Esophagus muscularis mucosa (tissue), 4 donors: ENCODE measurements at regions not wholly inside any gene's neighbourhood (a gene's known extent, or its start where the extent isn't known, plus 50 kb on each side); places are given as distances from the start of the nearest gene placed in this dataset.

Experiments used
- DNase-seq: peaks from one replicate; pipeline ENCODE4 v3.0.0-alpha.2; 2017; ENCODE audit errors: extremely low spot score
- H3K27ac ChIP-seq, 4 donors: fragments of 200-600 bp; sonication (generic); replicated peaks in 1 of 4; 1 replicate in 3 of 4; 2 replicates in 1 of 4; pipeline ENCODE4 v1.5.1; 2016 to 2019; ENCODE audit warnings: mild to moderate bottlenecking in 1 of 4
- H3K27me3 ChIP-seq, 4 donors: fragments of 200-600 bp; sonication (generic); one replicate each; pipeline versions ENCODE4 v1.5.1 to v1.6.0; 2016 to 2019
- H3K36me3 ChIP-seq, 4 donors: fragments of 200-600 bp; sonication (generic); one replicate each; pipeline ENCODE4 v1.5.1; 2016 to 2019
- H3K4me1 ChIP-seq, 4 donors: fragments of 200-600 bp; sonication (generic); one replicate each; pipeline ENCODE4 v1.5.1; 2016 to 2019
- H3K4me3 ChIP-seq, 4 donors: fragments of 200-600 bp; sonication (generic); 1 replicate in 2 of 4; 2 replicates in 2 of 4; pipeline ENCODE4 v1.5.1; 2016 to 2019; ENCODE audit warnings: mild to moderate bottlenecking in 4 of 4, moderate library complexity in 1 of 4
- H3K9me3 ChIP-seq, 4 donors: fragments of 200-600 bp; sonication (generic); 1 replicate in 3 of 4; 2 replicates in 1 of 4; pipeline ENCODE4 v1.5.1; 2016 to 2019
- EP300 ChIP-seq: sonication (generic); formaldehyde crosslinking; IDR thresholded peaks from one replicate; pipeline ENCODE4 v1.6.1; 2017; ENCODE audit warnings: antibody characterized with exemption
- POLR2A ChIP-seq: fragments of 450-650 bp; IDR thresholded peaks from one replicate; pipeline ENCODE4 v1.6.1; 2017; ENCODE audit warnings: antibody characterized with exemption, moderate library complexity, mild to moderate bottlenecking, low read depth
- POLR2AphosphoS5 ChIP-seq, 2 donors: sonication (generic); formaldehyde crosslinking; IDR thresholded peaks; one replicate each; pipeline ENCODE4 v1.6.1; 2017; ENCODE audit warnings: antibody characterized with exemption in 2 of 2
- WGBS: methylation state at CpG from one replicate; pipeline ENCODE4 v1.1.5; 2018; 5-methylcytosine and 5-hydroxymethylcytosine counted together
- intact Hi-C: fragments of 100-400 bp; cut with DNase I; formaldehyde crosslinking; loops from one replicate; pipeline ENCODE4 v1.15.1; 2023
- TF ChIP-seq, protein P1 (sequence below), 3 experiments: fragments of 200-600 bp in 2 of 3; fragments of 450-650 bp in 1 of 3; sonication (generic) in 2 of 3; IDR thresholded peaks; one replicate each; pipeline ENCODE4 v1.5.1; 2017 to 2019; ENCODE audit warnings: antibody characterized with exemption in 3 of 3, mild to moderate bottlenecking in 2 of 3, moderate library complexity in 1 of 3

DNA sequence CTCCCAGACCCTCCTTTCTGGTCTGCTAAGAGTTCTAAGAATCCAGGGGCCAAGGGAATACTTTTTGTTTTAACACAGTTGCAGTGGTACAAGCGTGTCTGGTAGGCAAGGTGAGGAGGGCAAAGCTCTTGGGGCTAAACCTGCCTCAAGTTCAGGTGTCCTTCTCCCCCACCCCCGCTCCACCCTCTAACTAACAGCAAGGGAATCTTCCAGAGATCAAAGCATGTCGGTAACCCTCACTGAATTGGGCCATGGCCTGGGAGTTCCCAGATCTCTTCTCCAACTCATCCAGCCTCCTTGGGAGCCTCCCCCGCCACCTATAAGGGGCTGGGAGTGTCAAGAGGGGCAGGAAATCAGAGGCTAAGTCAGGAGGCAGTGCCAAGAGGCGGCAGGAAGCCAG, 55.7 kb upstream of the TAC4 start:
- Histone ChIP-seq H3K4me1 (peaks cover 0 to 8% (median 5%) of the 10 kb centered on the region in 4 donors), H3K4me3 (no peak overlapping the region), H3K27ac (no peak overlapping the region), H3K36me3 (no peaks in the 10 kb centered on the region), H3K9me3 (no peaks in the 10 kb centered on the region), H3K27me3 (peaks cover 0 to 87% (median 27%) of the 10 kb centered on the region in 4 donors)
- 54% methylated on average over 3 of the region's 5 CpGs for WGBS
- intact Hi-C loops: no loop called here
- no peak for DNase-seq
- TF ChIP-seq, protein P1, sequence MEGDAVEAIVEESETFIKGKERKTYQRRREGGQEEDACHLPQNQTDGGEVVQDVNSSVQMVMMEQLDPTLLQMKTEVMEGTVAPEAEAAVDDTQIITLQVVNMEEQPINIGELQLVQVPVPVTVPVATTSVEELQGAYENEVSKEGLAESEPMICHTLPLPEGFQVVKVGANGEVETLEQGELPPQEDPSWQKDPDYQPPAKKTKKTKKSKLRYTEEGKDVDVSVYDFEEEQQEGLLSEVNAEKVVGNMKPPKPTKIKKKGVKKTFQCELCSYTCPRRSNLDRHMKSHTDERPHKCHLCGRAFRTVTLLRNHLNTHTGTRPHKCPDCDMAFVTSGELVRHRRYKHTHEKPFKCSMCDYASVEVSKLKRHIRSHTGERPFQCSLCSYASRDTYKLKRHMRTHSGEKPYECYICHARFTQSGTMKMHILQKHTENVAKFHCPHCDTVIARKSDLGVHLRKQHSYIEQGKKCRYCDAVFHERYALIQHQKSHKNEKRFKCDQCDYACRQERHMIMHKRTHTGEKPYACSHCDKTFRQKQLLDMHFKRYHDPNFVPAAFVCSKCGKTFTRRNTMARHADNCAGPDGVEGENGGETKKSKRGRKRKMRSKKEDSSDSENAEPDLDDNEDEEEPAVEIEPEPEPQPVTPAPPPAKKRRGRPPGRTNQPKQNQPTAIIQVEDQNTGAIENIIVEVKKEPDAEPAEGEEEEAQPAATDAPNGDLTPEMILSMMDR (IDR thresholded peaks at IDR 0.05): no peak
- TF ChIP-seq EP300 (no peak), POLR2A (no peak), POLR2AphosphoS5 (IDR thresholded peaks at IDR 0.05) (no peak)

GRCh38 chr17:49904893-49905292, 57.0 kb upstream of the TAC4 start:
- 82% methylated on average over 9 of the region's 9 CpGs for WGBS
- H3K27me3 ChIP-seq: peaks cover under 1 to 97% (median 30%) of the 10 kb centered on the region in 4 donors
- DNase-seq: no peak
- intact Hi-C loops: no loop called here
- no peaks in the 10 kb centered on the region for H3K9me3 ChIP-seq
- no peaks in the 10 kb centered on the region for H3K36me3 ChIP-seq
- no peak overlapping the region for H3K27ac ChIP-seq
- H3K4me3 ChIP-seq: no peak overlapping the region
- peaks cover 0 to 9% (median 5%) of the 10 kb centered on the region in 4 donors for H3K4me1 ChIP-seq
- TF ChIP-seq, protein P1 (IDR thresholded peaks at IDR 0.05): no peak

- 69% methylated on average over 8 of the region's 10 CpGs for WGBS
- no peak for TF ChIP-seq POLR2A
- TF ChIP-seq POLR2AphosphoS5 (IDR thresholded peaks at IDR 0.05): no peak
- TF ChIP-seq EP300: no peak
- TF ChIP-seq, protein P1 (IDR thresholded peaks at IDR 0.05): no peak
- H3K9me3 ChIP-seq: no peaks in the 10 kb centered on the region
- no peaks in the 10 kb centered on the region for H3K36me3 ChIP-seq
- no peak overlapping the region for H3K4me3 ChIP-seq
- H3K27ac ChIP-seq: no peak overlapping the region
- H3K4me1 ChIP-seq: peaks cover 5 to 16% (median 12%) of the 10 kb centered on the region in 4 donors
- peaks cover 7 to 98% (median 43%) of the 10 kb centered on the region in 4 donors for H3K27me3 ChIP-seq
- intact Hi-C loops: no loop called here
- DNase-seq: no peak
Measured at GRCh38 chr17:49906531-49907136, 58.8 kb upstream of the TAC4 start.

DNA sequence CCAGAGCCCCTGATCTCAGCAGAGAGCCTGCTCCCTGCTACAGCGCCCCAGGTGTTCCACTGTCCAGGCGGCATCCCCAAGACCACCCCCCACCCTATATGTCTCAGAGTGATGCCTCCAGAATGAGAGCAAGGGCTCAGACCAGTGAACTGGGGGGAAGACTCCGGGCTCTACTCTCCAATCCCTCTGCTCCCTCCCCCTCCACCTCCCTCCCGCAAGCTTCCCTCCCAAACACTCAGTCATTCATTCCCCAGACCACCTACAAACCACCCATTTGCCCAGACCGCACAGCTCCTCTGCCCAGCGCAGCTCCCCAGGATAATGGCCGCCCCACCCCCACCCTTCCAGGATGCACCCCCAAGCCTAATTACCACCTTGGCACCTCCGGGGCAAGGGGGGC, 59.4 kb upstream of the TAC4 start:
- H3K9me3 ChIP-seq: no peaks in the 10 kb centered on the region
- H3K4me1 ChIP-seq: peaks cover 5 to 10% (median 8%) of the 10 kb centered on the region in 4 donors
- H3K27ac ChIP-seq: no peak overlapping the region
- 69% methylated on average over 8 of the region's 8 CpGs for WGBS
- DNase-seq: no peak
- peaks cover 7 to 98% (median 42%) of the 10 kb centered on the region in 4 donors for H3K27me3 ChIP-seq
- intact Hi-C loops: no loop called here
- no peaks in the 10 kb centered on the region for H3K36me3 ChIP-seq
- TF ChIP-seq, protein P1 (IDR thresholded peaks at IDR 0.05): no peak
- no peak for TF ChIP-seq POLR2A
- no peak for TF ChIP-seq EP300
- no peak for TF ChIP-seq POLR2AphosphoS5 (IDR thresholded peaks at IDR 0.05)
- no peak overlapping the region for H3K4me3 ChIP-seq
